Omental fat pad (tissue), 3 donors: ENCODE measurements at regions not wholly inside any gene's neighbourhood (a gene's known extent, or its start where the extent isn't known, plus 50 kb on each side); places are given as distances from the start of the nearest gene placed in this dataset.
"Not testable (repeated sequence)": the region's sequence is repeated elsewhere in the genome, so short reads cannot be mapped to it uniquely, and the experiment has no call there.

Source experiments
- ATAC-seq: fragments of 150-250 bp; one replicate; pipeline ENCODE4 v1.9.1; 2016; ENCODE audit warnings: mild to moderate bottlenecking, moderate library complexity; ENCODE audit not compliant: low FRiP score
- DNase-seq: peaks from one replicate; pipeline ENCODE4 v3.0.0-alpha.2; 2019; ENCODE audit warnings: low spot score
- CTCF ChIP-seq, 3 donors: fragments of 450-650 bp; IDR thresholded peaks; one replicate each; pipeline ENCODE4 v1.5.1; 2016 to 2017; ENCODE audit warnings: antibody characterized with exemption in 3 of 3, mild to moderate bottlenecking in 3 of 3, moderate library complexity in 2 of 3

GRCh38 chr13:24982333-24982999, 113.5 kb upstream of the PABPC3 start:
- DNase-seq (no peak), ATAC-seq (no peak)
- no peak for TF ChIP-seq CTCF (IDR thresholded peaks at IDR 0.05)

- ATAC-seq (no peak), DNase-seq (no peak)
- no peak for TF ChIP-seq CTCF (IDR thresholded peaks at IDR 0.05)
Measured at GRCh38 chr13:24983094-24983493, 112.8 kb upstream of the PABPC3 start.

- TF ChIP-seq CTCF (IDR thresholded peaks at IDR 0.05): no peak
- ATAC-seq (no peak), DNase-seq (no peak)
Measured at GRCh38 chr13:24984134-24984533, 111.8 kb upstream of the PABPC3 start.

- TF ChIP-seq CTCF (IDR thresholded peaks at IDR 0.05): no peak
- no peak for DNase-seq
- ATAC-seq: no peak
Measured at GRCh38 chr13:24985107-24985506, 110.8 kb upstream of the PABPC3 start.

GRCh38 chr13:24985896-24986295, 110.0 kb upstream of the PABPC3 start:
- no peak for DNase-seq
- no peak for ATAC-seq
- TF ChIP-seq CTCF (IDR thresholded peaks at IDR 0.05): no peak

- ATAC-seq (no peak), DNase-seq (no peak)
- TF ChIP-seq CTCF (IDR thresholded peaks at IDR 0.05): no peak
Measured at GRCh38 chr13:24986826-24987225, 109.1 kb upstream of the PABPC3 start.

GRCh38 chr13:24989959-24990358, 106.0 kb upstream of the PABPC3 start:
- ATAC-seq, DNase-seq: not testable (repeated sequence)

GRCh38 chr13:24992946-24993345, 103.0 kb upstream of the PABPC3 start:
- not testable (repeated sequence) for ATAC-seq, DNase-seq
